SJSA1 (cell line): ENCODE measurements at regions not wholly inside any gene's neighbourhood (a gene's known extent, or its start where the extent isn't known, plus 50 kb on each side); places are given as distances from the start of the nearest gene placed in this dataset.

ENCODE experiments used
- DNase-seq, 2 experiments: peaks; one replicate each; pipeline ENCODE4 v3.0.0-alpha.2; 2015 to 2020; ENCODE audit warnings: low spot score in 2 of 2, low read depth in 1 of 2
- H3K27ac ChIP-seq: fragments of 250-450 bp; sonication (Bioruptor Pico); 2 replicates; pipeline ENCODE4 v1.5.1; 2020; ENCODE audit warnings: mild to moderate bottlenecking, moderate library complexity
- H3K27me3 ChIP-seq: fragments of 250-450 bp; sonication (Bioruptor Pico); replicated peaks from 2 replicates; pipeline ENCODE4 v1.5.1; 2020; ENCODE audit warnings: mild to moderate bottlenecking, moderate library complexity
- H3K36me3 ChIP-seq: fragments of 250-450 bp; sonication (Bioruptor Pico); 2 replicates; pipeline ENCODE4 v1.5.1; 2020; ENCODE audit warnings: mild to moderate bottlenecking
- H3K4me1 ChIP-seq: fragments of 250-450 bp; sonication (Bioruptor Pico); replicated peaks from 2 replicates; pipeline ENCODE4 v1.6.1; 2021; ENCODE audit warnings: mild to moderate bottlenecking
- H3K4me3 ChIP-seq: fragments of 250-450 bp; sonication (Bioruptor Pico); 2 replicates; pipeline ENCODE4 v1.5.1; 2020; ENCODE audit warnings: mild to moderate bottlenecking
- H3K9me3 ChIP-seq: fragments of 250-450 bp; sonication (Bioruptor Pico); replicated peaks from 2 replicates; pipeline ENCODE4 v1.5.1; 2020; ENCODE audit warnings: mild to moderate bottlenecking

DNA sequence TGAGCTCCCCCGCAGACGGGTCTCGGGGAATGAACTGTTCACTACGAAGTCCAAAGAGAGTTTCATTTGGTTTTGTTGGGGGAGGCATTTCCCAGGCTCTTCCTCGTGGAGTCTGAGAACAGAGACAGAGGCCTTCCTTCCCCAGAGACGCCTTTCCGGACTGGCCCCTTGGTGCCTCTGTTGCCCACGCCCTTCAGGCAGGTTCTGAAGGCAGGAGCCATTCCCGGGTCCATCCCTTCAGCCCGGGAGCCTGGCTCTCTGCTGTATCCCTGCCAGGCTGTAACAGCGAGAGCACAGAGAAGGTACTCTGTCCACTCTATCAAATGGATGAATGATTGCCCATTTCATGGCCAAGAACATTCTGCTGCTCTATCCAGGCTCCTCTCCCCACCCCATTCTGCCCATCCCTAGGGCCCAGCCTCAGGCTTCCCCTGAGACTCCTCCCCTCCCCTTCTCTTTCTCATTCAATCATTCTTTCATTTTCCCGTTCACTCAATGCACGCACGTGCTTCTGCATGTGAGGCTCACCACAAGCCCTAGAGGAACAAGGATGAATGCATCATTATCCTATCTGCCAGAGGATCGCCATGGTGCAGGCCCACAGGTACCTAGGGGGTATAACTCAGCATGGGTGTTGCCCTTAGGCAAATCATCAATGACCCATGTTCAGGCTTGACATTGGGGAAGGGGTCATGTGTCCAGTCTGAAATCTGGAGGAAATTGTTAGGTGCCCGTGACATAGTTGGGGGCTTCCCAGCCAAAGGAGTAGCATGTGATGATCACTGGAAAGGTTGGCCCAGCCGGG is 298.6 kb downstream of the ZNF536 start:
- no peak for DNase-seq
- Histone ChIP-seq H3K4me1 (peaks cover 18% of the 10 kb centered on the region), H3K27me3 (0 out of 2 replicates have a peak, but pooled peaks cover 3% of the 10 kb centered on the region), H3K27ac (no peak overlapping the region), H3K36me3 (no peaks in the 10 kb centered on the region), H3K9me3 (no peaks in the 10 kb centered on the region), H3K4me3 (no peak overlapping the region)

DNA sequence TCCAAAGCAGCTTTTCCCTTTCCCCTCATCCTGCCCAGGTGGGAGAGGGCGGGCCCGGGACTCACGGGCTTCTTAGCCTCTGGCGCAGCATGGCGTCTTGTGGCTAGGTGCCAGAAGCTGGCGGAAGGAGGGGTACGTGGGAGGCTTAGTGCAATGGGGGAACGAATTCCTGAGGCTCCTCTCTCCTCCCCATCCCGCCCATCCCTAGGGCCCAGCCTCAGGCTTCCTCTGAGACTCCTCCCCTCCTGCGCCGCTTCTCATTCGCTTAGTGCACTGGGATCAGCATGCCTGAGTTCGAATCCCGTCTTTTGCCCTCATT is 297.8 kb downstream of the ZNF536 start:
- no peak for DNase-seq
- H3K36me3 ChIP-seq: no peaks in the 10 kb centered on the region
- H3K9me3 ChIP-seq: no peaks in the 10 kb centered on the region
- H3K4me1 ChIP-seq: peaks cover 18% of the 10 kb centered on the region
- no peak overlapping the region for H3K4me3 ChIP-seq
- H3K27ac ChIP-seq: no peak overlapping the region
- H3K27me3 ChIP-seq: no peaks in the 10 kb centered on the region

DNA sequence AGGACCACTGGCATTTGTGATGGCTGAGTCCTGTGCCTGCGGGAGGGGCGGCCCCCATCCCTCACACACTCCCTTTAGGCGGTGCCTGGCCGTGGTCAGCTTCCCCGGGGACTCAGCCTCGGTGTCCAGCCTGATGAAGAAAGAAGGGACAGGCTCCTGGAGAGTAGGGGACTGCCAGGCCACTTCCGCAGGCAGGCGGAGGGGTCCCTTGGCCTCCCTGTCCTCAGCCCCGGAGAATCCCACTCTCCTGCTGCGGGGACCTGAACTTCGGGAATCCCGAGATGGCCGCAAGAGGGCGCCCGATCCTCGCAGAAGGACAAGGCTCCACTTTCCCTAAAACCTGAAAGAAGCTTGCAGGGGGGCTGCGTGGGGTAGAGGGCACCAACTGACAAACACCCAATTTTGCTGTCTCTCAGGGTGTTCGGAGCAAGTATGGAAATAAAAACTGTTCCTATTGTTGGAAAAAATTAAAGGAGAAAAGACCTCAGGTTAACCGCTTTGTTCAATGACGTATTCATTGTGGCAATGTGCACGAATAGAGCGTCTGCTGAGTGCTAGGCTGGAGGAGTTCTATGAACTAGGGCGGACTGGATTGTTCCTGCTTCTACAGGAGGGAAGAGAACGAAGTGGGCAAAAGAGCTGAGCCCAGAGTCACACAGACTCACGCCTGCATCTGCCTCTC is 297.3 kb downstream of the ZNF536 start:
- Histone ChIP-seq H3K4me1 (peaks cover 22% of the 10 kb centered on the region), H3K4me3 (no peak overlapping the region)

DNA sequence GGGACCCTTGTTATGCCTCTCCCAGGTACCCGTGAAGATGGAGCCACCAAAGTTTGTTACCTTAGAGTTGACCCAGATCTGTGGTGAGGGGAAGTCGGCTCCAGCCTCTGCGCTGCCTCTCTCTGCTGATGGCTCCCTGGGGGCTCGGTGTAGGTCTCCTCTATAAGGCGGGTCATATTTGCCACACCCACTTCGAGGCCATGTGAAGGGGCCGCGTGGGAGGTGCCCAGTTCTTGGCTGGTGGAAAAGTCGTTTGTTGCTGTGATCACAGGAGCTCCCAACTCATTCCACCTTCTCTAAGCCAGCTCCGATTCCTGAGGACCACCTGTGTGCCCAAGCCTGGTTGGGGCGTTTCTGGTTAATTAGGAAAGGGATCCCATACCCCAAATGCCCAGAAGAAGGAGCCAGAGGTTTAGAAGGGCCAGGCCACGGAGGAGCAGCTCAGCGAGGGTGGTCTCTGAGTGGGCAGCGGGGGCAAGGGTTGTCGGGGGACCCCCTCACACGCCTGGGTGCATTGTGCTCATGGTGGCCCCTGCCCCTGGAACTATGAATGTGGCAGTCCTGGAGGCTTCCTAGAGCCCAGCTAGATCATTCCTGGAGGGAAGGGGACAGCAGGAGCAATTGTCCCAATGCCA is 296.5 kb downstream of the ZNF536 start:
- Histone ChIP-seq H3K4me1 (peaks cover 22% of the 10 kb centered on the region), H3K4me3 (no peak overlapping the region), H3K9me3 (no peaks in the 10 kb centered on the region), H3K27ac (no peak overlapping the region), H3K36me3 (no peaks in the 10 kb centered on the region), H3K27me3 (no peaks in the 10 kb centered on the region)
- DNase-seq: no peak

More for the DNA sequence above, 297.3 kb downstream of the ZNF536 start:
- peak; percentile 52 to 74 for DNase-seq
- no peaks in the 10 kb centered on the region for H3K36me3 ChIP-seq
- H3K27me3 ChIP-seq: no peaks in the 10 kb centered on the region
- no peaks in the 10 kb centered on the region for H3K9me3 ChIP-seq
- no peak overlapping the region for H3K27ac ChIP-seq

DNA sequence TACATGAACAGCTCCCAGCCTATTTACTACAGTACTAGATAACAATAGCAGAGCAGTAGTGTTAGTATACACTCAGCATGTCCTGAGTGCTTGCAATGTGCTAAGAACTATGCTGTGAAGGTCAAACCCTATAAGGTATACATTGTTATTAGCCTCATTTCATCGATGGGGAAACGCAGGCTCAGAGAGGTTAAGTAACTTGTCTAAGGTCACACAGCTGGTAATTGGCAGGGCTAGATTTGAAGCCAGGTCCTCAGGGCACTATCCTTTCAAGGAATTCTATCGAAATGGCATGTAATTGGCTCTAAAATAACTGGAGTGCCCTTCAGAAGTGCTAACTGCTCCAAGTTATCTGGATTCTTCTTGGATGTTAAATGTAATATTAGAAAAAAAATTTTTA is 295.6 kb downstream of the ZNF536 start:
- Histone ChIP-seq H3K4me1 (peaks cover 27% of the 10 kb centered on the region), H3K4me3 (no peak overlapping the region), H3K27me3 (no peaks in the 10 kb centered on the region), H3K9me3 (no peaks in the 10 kb centered on the region), H3K27ac (no peak overlapping the region), H3K36me3 (no peaks in the 10 kb centered on the region)
- DNase-seq: no peak

DNA sequence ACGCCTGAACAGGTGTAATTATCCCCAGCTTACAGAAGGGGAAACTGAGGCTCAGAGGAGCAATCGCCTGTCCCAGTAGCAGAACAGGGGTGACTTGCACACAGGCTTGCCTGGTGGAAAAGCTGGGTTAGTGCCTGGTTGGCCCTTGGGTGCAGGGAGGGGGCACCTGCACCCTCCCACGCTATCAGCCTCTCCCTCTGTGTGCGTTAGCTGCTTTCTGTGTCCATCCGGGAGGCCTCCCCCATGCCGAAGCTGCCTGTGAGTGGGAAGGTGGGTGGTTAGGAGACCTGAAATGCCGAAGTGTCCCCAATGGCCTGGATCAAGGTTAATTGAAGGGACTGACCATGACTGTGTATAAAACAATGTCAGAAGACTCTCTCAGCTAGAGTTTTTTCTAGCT is 295.0 kb downstream of the ZNF536 start:
- Histone ChIP-seq H3K4me1 (peaks cover 27% of the 10 kb centered on the region), H3K4me3 (no peak overlapping the region), H3K36me3 (no peaks in the 10 kb centered on the region), H3K27ac (no peak overlapping the region), H3K27me3 (no peaks in the 10 kb centered on the region), H3K9me3 (no peaks in the 10 kb centered on the region)
- no peak for DNase-seq

DNA sequence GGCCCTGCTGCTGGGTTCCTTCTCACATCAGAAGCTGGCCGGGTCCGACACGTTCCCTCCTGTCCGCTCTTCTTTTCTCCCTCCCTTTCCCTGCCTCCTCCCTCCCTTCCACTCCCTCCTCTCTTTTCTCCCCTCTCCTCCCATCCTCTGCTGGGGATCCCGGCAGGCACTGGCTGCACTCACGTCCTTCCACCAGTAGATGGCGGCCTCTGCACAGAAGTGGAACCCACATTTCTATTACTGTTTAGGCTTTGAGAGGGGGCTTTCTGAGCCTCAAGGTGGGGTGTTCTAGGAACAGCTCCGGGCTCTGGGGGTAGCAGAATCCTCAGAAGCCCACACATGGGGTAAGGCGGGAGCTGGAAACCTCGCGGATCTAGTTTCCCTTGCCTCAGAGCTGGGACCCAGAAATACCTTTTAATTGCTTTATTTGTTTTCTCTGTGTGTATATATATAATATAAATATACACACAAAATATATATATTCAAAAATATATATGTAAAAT is 294.2 kb downstream of the ZNF536 start:
- Histone ChIP-seq H3K36me3 (no peaks in the 10 kb centered on the region), H3K4me3 (no peak overlapping the region), H3K27ac (no peak overlapping the region), H3K9me3 (no peaks in the 10 kb centered on the region), H3K27me3 (no peaks in the 10 kb centered on the region), H3K4me1 (peaks cover 25% of the 10 kb centered on the region)
- peak in 1 of 2 experiments; percentile 38 for DNase-seq

DNA sequence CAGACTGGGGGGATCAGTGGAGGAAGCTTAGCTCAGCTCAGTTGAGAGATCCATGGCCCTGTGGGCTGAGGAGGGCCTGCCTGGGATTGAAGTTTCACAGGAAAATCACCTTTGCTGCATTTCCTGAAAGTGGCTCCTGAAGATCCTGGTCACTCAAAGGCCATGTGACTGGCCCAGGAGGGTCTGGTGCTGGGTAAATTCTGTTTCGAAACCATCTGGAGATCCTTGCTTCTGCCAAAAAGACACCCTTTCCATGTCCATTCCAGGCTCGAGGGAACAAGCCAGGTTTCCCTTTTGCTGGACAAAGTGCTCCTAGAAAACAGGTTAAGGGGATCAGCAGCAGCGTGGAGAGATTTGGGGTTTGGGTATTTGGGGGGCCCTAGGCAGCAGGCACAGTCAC is 293.3 kb downstream of the ZNF536 start:
- H3K4me3 ChIP-seq: no peak overlapping the region
- no peaks in the 10 kb centered on the region for H3K9me3 ChIP-seq
- DNase-seq: no peak
- H3K4me1 ChIP-seq: peaks cover 19% of the 10 kb centered on the region
- no peak overlapping the region for H3K27ac ChIP-seq
- no peaks in the 10 kb centered on the region for H3K36me3 ChIP-seq
- no peaks in the 10 kb centered on the region for H3K27me3 ChIP-seq

DNA sequence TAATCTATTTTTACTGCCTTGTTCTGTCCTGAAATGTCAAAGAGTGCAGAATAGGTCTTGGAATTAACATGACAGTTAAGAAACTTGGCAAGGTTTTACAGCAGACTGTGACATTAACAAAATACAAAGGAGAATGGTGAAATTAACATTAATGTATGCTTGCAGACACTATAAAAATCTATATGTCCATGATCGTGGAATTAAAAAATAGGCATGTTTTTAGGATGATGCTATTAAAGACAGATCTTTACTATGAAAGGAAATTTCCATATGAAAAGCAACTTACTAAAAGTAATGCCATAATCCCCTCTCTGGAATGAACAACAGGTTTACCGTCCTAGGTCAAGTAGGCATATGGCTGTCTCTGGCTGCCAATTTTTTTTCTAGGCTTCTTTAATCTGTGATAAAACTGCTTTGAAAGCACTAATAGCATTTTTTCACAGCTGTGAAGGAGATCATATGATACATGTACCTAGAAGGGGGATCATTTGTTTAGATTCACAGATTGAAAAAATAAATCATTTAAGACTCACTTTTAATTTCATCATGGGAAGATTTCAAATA is 291.5 kb downstream of the ZNF536 start:
- Histone ChIP-seq H3K4me1 (peaks cover 15% of the 10 kb centered on the region), H3K36me3 (no peaks in the 10 kb centered on the region), H3K27me3 (no peaks in the 10 kb centered on the region), H3K4me3 (no peak overlapping the region), H3K9me3 (no peaks in the 10 kb centered on the region), H3K27ac (no peak overlapping the region)
- no peak for DNase-seq

DNA sequence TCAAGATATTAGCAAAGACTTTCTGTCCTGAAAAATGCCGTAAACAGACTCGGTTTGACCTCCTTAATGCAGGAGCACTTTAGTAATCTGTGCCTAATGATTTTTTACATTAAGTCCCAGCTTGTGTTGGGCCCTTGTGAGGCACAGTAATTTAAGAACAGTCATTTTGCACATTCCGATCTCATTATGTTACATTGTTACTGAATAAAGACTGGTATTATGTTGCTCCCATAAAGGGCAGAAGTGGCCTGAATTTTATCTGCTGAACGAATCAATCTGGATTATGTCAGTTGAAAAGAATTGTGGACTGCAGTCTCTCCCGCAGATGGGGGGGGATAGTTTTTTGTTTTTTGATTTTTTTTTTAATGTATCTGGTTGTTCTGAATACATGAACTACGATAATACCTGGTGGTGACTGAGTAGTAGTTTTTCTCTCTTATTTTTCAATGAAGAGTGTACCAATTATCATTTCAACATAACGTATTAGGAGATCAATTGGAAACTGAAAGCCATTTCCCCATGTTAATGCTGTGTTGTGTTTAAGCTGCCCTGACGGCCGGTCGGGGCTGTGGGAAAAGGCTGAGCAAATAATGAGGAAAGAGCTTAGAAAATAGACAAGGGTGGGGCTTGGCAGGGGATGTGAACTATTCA is 290.2 kb downstream of the ZNF536 start:
- peak in 1 of 2 experiments; percentile 69 for DNase-seq
- no peaks in the 10 kb centered on the region for H3K27me3 ChIP-seq
- no peaks in the 10 kb centered on the region for H3K9me3 ChIP-seq
- H3K27ac ChIP-seq: peak overlapping the region; percentile 72
- no peaks in the 10 kb centered on the region for H3K36me3 ChIP-seq
- peaks cover 15% of the 10 kb centered on the region for H3K4me1 ChIP-seq
- peak overlapping the region; percentile 6; the same call in 1 of the 2 replicates for H3K4me3 ChIP-seq

DNA sequence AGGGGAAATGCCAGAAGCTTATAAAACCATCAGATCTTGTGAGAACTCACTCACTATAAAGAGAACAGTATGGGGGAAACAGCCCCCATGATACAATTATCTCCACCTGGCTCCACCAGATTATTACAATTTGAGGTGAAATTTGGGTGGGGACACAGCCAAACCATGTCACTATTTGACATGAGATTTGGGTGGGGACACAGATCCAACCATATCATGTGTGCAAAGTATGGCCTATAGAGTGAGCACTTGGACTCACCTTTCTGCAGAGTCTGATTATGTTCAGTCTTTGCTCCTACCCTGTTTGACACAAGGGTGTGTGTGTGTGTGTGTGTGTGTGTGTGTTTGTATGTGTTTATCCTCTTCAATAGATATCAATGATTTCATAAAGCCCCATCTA is 287.5 kb downstream of the ZNF536 start:
- Histone ChIP-seq H3K27me3 (no peaks in the 10 kb centered on the region), H3K4me3 (no peak overlapping the region), H3K4me1 (peaks cover 12% of the 10 kb centered on the region), H3K36me3 (no peaks in the 10 kb centered on the region), H3K9me3 (no peaks in the 10 kb centered on the region), H3K27ac (no peak overlapping the region)
- DNase-seq: no peak

DNA sequence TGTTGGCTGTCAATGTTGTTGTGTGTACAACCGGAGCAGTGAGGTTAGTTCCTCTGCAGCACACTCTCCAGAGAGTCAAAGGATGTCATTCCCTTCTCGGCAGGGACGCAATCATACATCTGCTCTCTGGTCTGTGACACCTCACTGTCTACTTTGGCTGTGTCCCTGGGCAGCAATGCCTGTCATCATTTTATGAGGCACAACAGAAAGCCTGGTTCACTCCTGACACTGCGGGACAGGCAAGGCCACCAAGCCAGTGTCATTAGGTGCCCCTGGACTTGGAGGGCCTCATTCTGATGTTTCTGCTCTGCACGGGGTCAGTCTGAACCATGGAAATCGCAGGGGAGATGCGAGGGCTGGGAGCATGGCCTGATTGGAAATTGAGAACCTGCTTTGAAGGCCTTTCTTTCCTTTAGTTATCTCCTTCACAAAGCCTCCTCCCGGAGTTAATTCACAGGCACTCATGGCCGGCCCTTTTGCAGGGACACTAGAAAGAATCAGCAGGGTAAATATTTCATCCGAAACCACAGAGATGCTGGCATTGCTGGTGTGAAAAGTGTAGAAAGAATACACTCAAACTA is 284.4 kb downstream of the ZNF536 start:
- Histone ChIP-seq H3K36me3 (no peaks in the 10 kb centered on the region), H3K9me3 (no peaks in the 10 kb centered on the region), H3K27ac (no peak overlapping the region), H3K4me3 (no peak overlapping the region), H3K4me1 (no peaks in the 10 kb centered on the region; the same call in 1 of the 2 replicates), H3K27me3 (no peaks in the 10 kb centered on the region)
- no peak for DNase-seq
